GM23338 (cell line): ENCODE measurements at regions not wholly inside any gene's neighbourhood (a gene's known extent, or its start where the extent isn't known, plus 50 kb on each side); places are given as distances from the start of the nearest gene placed in this dataset.

Source experiments
- EZH2 ChIP-seq: fragments of 200-600 bp; sonication (generic); IDR thresholded peaks from one replicate; pipeline ENCODE4 v1.8.0; 2017; ENCODE audit warnings: antibody characterized with exemption, mild to moderate bottlenecking, low read depth; ENCODE audit not compliant: unreplicated experiment
- EZH2phosphoT487 ChIP-seq: fragments of 200-600 bp; sonication (generic); IDR thresholded peaks from one replicate; pipeline ENCODE4 v1.8.1; 2018; ENCODE audit warnings: antibody characterized with exemption; ENCODE audit not compliant: unreplicated experiment
- POLR2AphosphoS5 ChIP-seq: IDR thresholded peaks from 2 replicates; pipeline ENCODE4 v1.6.1; 2016; ENCODE audit warnings: antibody characterized with exemption, low read depth
- TF ChIP-seq, protein P1 (sequence below): IDR thresholded peaks from one replicate; pipeline ENCODE4 v1.6.1; 2018; ENCODE audit warnings: antibody characterized with exemption; ENCODE audit not compliant: unreplicated experiment
- TF ChIP-seq, protein P2 (sequence below), 2 experiments: fragments of 200-600 bp in 1 of 2; sonication (generic) in 1 of 2; conservative IDR thresholded peaks; 2 replicates each; pipeline versions ENCODE4 v1.5.1 to v1.6.1; 2016 to 2017; ENCODE audit warnings: antibody characterized with exemption in 2 of 2, low read depth in 2 of 2, mild to moderate bottlenecking in 2 of 2, moderate library complexity in 1 of 2
- TF ChIP-seq, protein P3 (sequence below): IDR thresholded peaks from 2 replicates; pipeline ENCODE4 v1.6.1; 2016; ENCODE audit warnings: antibody characterized with exemption

DNA sequence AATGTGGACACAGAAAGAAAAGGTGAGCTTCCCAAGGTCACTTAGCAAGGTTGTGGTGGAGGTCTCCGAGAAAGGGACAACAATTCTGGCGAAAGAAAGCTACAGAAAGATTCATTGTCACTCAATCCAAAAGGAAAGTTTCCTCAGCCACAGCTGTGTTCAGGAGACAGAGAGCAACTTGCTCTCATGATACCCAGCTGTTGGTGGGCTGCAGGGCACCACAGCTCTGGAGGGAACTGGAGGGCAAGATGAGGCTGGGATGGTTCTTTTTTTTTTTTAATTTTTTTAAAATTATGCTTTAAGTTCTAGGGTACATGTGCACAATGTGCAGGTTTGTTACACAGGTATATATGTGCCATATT is 50.7 kb upstream of the VTCN1 start:
- TF ChIP-seq, protein P1, sequence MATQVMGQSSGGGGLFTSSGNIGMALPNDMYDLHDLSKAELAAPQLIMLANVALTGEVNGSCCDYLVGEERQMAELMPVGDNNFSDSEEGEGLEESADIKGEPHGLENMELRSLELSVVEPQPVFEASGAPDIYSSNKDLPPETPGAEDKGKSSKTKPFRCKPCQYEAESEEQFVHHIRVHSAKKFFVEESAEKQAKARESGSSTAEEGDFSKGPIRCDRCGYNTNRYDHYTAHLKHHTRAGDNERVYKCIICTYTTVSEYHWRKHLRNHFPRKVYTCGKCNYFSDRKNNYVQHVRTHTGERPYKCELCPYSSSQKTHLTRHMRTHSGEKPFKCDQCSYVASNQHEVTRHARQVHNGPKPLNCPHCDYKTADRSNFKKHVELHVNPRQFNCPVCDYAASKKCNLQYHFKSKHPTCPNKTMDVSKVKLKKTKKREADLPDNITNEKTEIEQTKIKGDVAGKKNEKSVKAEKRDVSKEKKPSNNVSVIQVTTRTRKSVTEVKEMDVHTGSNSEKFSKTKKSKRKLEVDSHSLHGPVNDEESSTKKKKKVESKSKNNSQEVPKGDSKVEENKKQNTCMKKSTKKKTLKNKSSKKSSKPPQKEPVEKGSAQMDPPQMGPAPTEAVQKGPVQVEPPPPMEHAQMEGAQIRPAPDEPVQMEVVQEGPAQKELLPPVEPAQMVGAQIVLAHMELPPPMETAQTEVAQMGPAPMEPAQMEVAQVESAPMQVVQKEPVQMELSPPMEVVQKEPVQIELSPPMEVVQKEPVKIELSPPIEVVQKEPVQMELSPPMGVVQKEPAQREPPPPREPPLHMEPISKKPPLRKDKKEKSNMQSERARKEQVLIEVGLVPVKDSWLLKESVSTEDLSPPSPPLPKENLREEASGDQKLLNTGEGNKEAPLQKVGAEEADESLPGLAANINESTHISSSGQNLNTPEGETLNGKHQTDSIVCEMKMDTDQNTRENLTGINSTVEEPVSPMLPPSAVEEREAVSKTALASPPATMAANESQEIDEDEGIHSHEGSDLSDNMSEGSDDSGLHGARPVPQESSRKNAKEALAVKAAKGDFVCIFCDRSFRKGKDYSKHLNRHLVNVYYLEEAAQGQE: no peak
- TF ChIP-seq EZH2phosphoT487: no peak
- TF ChIP-seq, protein P2, sequence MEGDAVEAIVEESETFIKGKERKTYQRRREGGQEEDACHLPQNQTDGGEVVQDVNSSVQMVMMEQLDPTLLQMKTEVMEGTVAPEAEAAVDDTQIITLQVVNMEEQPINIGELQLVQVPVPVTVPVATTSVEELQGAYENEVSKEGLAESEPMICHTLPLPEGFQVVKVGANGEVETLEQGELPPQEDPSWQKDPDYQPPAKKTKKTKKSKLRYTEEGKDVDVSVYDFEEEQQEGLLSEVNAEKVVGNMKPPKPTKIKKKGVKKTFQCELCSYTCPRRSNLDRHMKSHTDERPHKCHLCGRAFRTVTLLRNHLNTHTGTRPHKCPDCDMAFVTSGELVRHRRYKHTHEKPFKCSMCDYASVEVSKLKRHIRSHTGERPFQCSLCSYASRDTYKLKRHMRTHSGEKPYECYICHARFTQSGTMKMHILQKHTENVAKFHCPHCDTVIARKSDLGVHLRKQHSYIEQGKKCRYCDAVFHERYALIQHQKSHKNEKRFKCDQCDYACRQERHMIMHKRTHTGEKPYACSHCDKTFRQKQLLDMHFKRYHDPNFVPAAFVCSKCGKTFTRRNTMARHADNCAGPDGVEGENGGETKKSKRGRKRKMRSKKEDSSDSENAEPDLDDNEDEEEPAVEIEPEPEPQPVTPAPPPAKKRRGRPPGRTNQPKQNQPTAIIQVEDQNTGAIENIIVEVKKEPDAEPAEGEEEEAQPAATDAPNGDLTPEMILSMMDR (conservative IDR thresholded peaks at IDR 0.05; ENCODE audit: low read depth in 2 of 2): no peak
- TF ChIP-seq POLR2AphosphoS5: no peak
- TF ChIP-seq, protein P3, sequence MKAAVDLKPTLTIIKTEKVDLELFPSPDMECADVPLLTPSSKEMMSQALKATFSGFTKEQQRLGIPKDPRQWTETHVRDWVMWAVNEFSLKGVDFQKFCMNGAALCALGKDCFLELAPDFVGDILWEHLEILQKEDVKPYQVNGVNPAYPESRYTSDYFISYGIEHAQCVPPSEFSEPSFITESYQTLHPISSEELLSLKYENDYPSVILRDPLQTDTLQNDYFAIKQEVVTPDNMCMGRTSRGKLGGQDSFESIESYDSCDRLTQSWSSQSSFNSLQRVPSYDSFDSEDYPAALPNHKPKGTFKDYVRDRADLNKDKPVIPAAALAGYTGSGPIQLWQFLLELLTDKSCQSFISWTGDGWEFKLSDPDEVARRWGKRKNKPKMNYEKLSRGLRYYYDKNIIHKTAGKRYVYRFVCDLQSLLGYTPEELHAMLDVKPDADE: no peak
- TF ChIP-seq EZH2: no peak
